NCI-H774 (cell line): ENCODE measurements at regions not wholly inside any gene's neighbourhood (a gene's known extent, or its start where the extent isn't known, plus 50 kb on each side); places are given as distances from the start of the nearest gene placed in this dataset.

Experiments
- DNase-seq: peaks from one replicate; lab custom pipeline; 2025; lab: John Stamatoyannopoulos, UW

DNA sequence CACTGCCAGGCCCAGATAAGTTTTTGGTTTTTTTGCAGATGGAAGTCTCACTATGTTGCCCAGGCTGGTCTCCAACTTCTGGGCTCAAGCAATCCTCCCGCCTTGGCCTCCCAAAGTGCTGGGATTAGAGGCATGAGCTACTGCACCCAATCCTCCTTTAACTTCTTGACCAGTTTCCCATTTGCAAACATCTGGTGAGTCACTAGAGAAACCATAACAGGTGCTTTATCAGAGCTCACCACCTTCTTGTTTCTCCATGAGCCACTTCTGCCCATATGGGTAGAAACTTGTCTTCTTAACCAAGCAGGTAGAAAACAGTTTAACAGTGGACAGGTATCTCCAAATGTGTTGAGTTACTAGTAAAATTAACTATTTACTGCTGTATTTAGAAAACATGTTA is 128.4 kb upstream of the AP1S2 start:
- DNase-seq, result no peak

DNA sequence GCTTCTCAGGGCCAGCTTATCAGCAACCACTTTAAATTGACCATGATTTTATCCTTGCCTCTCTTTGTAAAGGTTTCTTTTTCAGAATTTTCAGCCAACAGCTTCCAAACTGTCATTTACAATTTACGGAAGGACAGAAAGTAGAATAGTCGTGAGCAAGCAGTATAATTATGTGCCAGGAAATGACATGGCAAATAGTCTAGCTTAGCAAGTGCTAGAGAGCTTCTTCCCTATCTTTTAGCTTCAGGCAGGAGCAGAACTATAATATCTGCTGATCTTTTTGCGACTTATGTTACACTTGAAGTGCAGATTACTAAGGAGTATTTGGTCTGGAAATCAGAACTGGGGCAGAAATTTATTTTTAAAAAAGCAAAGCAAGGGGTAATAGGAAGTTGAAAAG is 123.0 kb upstream of the AP1S2 start:
- DNase-seq, result no peak

DNA sequence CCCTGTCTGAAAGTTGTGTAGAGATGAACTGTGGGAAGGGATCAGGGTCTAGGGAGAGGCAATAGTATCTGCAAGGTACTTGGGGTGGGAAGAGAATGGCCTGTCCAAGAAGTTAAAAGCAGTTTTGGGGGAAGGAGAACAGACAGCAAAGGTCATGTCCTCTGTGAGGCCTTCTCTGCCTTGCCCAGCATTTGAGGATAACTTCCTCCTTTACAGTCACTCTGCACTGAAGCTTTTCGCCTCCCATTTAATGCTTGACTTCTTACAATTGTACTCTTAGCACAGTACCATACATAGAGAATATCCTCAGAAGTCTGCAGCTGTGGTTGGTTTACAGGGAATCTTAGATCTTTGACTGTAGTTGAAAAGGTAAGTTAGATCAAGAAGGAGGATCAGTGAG is 121.8 kb upstream of the AP1S2 start:
- no peak for DNase-seq

DNA sequence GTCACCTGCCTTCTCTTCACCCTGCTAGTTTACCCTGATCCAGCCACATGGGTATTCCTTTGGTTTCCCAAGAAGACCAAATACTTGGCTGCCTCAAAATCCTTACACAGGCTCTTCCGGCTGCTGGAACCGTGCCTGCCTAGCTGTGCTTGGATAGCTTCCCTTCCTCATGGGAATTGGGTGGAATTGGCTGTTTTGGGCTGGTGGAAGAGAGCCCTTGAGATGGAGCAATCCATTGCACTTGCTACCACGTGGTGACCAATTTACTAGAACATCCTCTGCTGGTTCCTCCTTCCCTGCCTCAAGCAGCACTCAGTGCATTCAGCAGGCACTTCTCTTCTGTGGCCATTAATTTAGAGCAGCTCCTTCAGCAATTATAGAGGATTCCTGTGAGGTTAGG is 119.3 kb upstream of the AP1S2 start:
- no peak for DNase-seq

DNA sequence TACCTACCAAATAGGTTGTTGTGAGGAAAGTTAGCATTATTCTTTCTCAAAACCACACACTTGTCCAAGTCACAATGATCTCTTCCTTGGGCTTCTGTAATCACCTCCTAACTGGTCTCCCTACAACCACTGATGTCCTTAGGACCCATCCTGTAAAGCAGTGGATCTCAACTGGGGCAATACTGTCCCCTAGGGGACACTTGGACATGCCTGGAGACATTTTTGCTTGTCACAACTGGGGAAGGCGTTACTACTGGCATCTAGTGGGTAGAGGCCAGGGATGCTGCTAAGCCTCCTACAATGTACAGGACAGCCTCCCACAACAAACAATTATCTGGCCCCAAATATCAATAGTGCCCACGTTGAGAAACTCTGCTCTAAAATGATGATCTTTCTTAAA is 118.7 kb upstream of the AP1S2 start:
- DNase-seq, result no peak

DNA sequence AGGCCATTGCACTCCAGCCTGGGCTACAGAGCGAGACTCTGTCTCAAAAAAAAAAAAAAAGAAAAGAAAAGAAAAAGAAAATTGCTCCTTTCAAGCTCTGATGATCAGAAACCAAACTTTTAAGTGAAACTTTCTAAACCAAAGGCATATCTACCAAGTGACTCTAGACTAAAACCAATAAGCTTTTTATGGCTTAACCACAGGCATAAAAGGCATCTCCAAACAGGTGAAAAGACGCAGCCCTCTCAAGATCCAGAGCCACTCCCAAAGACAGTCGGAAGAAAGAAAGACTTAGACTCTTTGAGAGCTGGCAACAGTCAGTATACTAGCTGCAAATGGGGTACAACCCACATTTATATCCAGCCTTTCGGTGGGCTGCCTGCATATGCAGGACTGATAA is 117.1 kb upstream of the AP1S2 start:
- DNase-seq, result no peak

DNA sequence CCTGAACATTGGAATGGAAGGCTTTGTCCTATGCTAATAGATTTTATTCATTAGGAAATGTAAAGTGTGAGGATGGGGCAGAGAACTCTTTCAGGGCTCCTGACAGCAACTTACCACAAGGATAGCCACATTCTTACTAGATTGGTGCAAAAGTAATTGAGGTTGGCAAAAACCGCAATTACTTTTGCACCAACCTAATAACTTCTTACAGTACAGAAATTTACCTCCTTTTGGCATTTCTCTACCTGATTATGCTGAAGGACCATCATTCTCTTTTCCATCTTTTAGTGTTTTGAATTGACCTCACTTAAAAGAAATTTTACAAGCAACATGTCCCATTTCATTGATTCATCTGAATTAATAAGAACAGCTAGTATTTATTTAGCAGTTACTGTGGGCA is 109.2 kb upstream of the AP1S2 start:
- no peak for DNase-seq

DNA sequence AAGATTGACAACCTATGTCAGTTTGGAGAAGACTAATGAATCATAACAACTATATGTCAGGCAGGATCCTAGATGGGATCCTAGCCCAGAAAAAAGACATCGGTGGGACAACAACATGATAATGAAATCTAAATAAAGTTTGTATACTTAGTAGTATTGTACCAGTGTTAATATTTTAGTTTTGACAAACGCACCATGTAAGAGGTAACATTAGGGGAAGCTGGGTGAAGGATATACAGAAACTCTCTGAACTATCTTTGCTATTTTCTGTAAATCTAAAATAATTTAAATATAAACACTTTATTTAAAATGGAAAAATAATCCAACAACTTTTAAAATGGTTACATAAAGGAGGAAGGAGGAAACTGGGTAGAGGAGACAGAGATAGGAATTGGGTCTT is 105.6 kb upstream of the AP1S2 start:
- DNase-seq, result no peak

DNA sequence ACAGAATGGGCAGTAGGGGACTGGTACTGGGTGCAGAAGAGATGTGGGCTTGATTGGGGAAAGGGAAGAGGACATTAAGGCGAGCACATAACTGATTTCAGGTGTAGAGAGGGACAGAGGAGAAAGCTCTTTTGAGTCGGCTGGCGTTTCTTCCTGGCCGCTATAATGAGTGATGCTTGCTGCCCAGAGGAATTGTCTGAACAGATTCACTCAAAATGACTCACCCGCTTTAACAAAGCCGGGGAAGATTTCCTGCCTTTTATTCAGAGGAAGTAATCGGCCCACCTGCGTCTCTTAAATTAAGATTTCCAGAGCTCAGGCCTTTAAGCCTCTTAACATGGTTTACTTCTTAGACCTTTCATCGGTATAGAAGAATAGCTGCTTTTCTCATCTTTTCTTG is 102.1 kb upstream of the AP1S2 start:
- no peak for DNase-seq

DNA sequence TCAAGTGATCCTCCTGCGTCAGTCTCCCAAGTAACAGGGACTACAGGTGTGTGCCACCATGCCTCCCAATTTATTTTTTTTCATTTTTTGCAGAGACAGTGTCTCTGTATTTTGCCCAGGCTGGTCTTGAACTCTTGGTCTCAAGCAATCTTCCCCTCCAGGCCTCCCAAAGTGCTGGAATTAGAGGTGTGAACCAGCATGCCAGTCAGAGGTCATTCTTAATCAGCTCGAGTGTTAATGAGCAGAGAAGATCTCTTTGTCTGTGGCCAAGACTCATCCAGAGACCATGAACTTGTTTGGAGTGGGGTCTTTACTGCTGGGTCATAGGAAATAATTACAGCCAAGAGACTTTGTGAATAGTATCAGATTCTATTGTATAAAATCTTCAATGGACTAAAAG is 99.2 kb upstream of the AP1S2 start:
- no peak for DNase-seq

DNA sequence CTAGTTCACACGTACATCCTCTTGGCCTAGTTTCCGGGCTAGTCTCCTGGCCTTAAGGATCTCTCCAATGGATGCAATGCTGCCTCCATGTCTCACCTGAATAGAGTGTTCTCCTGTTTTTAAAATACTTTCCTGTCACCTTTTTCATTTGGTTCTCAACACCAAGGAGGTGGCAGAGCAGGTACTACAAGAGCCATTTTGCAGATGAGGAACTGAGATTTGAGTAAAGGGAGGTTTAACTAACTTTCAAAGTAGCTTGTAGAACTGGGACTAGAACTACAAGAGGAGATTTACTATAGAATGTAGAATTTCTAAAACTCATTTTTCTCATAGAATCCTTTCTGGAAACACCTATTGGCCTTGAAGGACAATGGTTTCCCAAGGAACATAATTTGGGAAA is 97.6 kb upstream of the AP1S2 start:
- DNase-seq, result no peak

DNA sequence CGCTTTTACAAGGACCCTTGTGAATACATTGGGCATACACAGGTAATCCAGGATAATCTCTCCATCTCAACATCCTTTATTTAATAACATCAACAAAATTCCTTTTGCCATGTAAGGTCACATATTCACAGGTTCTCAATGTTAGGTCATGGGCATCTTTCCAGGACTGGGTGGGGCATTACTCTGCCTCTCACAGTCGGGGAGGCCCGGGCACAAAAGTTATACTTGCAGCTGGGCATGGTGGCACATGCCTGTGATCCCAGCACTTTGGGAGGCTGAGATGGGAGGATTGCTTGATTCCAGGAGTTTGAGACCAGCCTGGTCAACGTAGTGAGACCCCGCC is 93.7 kb upstream of the AP1S2 start:
- DNase-seq, result no peak

DNA sequence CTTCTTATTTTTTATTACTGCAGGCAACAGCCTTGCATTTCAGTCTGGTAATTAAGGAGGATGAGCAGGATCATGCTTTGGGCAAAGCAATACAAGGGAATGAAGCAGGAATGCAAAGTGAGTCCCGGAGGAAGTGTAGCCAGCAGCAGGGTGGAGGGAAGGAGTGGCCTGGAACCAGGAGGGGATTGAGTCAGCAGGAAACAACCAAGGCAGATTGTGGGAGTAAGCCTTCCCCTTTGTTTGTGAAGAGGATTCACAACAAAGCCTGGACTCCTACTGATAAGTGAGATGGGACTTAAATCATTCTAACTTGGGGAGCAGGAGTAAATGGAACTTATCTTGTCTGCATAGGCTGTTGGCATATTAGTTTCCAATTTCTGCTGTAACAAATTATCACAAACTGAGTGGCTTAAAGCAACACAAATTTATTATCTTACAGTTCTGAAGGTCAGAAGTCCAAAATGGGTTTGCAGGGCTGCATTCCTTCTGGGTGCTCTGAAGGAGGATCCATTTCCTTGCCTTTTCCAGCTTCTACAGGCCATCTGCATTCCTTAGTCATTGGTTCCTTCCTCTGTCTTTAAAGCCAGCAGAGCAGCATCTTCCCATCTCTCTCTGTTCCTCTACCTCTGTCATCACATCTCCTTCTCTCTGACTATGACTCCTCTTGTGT is 93.2 kb upstream of the AP1S2 start:
- DNase-seq, result no peak

DNA sequence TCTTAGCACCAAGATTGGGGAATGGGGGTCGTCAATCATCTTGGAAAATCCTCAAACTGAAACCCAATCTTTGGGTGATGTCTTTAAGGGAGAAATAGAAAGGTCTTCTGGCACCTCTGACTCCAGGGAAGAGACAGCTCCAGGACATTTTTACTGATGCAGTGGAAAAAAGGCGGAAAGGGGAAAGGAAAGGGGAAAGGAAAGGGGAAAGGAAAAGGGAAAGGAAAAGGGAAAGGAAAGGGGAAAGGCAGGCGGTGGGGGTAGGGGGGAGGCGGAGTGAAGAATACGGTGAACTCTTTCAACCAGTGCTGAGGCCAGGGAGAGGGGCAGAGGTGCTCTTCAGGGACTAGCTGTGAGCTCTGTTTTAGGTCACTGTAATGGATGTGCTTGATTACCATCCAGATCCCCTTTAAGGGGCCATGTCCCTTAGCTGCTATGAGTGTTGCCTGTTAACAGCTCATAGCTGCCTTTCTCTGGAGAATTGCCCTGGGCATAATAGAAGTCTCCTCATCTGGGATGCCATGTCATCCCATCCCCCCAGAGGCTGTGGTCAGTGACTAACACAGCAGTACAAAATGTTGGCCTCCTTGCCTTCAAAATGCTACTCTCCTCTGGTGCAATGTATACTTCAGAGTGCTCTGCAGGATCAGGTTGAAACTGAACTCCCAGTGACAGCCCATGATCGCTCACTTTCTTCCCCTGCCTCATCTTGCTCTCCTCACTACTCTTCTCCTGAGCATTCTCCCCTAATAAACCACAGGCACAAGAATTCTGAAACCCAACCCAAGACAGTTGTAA is 92.4 kb upstream of the AP1S2 start:
- DNase-seq, result no peak

DNA sequence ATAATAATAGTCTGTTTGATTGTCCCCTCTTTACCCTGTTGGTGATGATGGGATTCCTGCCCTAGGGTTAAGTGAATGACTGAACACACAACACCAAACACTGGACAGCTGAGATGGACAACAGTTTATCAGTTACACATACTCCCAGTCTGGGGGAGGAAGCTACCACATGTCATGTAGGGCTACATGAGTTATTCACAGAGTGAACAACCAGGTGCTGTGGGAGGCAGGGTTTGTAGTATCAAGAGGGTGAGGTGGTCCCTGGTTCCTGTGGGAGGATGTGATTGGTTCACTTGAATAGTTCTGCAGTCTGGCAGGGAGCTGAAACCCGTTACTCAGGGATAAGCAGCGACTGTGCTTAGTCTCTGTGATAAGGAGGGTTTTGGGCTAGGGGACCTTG is 88.8 kb upstream of the AP1S2 start:
- DNase-seq, result no peak

DNA sequence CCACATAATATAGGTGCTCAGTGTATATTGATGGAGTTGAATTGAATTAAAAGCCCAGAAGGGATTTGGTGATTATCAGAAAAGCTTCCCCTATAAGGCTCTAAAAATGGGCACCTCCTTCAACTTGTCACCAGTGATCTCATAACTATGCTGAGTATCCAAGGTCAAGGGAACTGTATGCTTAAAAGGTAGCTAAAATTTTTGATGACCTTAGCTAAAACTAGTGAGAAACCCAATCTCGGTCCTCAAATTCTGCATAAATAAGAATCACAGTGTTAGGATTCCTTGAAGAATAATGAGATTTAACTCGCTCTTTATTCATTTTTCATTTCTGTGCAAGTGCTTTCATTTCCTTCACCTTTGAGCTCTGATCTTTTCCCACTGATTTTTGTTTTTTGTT is 87.7 kb upstream of the AP1S2 start:
- no peak for DNase-seq

DNA sequence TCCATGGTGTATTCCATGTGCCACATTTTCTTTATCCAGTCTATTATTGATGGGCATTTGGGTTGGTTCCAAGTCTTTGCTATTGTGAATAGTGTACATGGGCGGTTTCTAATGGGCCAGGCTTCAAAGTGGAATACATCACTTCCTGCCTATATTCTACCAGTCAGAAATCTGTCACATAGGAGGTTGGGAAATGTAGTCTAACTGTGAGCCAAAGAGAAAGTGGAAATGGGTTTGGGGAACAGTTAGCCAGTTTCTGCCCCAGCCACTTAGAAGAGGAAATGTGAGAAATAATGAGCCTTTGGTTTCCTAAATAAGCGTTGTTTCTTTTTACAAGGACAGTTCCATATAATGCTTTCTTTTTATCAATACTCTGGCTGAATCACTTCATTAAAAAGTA is 85.1 kb upstream of the AP1S2 start:
- DNase-seq, result no peak

DNA sequence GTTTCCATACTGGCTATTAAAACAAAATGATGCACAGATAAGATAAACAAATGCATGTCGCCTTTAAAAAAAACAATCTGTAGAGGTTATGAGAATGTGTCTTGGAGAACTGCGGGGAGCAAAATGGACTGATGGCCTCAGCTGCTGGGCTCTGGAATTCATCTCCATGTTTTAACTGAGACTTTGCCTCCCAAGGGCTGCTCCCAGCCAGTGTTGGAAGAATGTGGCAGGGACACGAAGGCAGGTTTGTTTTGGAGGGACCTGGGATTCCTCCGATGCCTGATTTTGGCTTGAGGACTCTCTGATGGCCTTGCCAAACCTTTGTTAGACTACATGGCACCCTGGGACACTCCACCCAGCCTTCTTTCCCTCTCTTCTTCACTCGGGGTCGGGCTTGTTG is 83.5 kb upstream of the AP1S2 start:
- DNase-seq, result no peak

DNA sequence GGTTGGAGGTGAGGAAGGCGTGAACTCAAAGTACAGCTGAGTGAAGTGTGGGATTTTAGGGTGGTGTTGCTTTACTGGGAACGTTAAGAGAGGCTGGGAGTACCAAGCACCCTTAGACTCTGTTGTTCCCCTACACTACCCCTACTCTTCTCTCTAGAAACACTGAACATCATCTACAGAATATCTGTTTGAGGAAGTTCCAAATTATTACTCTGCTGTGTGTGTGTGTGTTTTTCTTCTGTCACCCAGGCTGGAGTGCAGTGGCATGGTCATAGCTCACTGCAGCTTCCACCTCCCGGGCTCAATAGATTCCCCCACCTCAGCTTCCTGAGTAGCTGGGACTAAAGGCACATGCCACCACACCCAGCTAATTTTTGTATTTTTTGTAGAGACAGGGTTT is 76.7 kb upstream of the AP1S2 start:
- DNase-seq, result no peak

DNA sequence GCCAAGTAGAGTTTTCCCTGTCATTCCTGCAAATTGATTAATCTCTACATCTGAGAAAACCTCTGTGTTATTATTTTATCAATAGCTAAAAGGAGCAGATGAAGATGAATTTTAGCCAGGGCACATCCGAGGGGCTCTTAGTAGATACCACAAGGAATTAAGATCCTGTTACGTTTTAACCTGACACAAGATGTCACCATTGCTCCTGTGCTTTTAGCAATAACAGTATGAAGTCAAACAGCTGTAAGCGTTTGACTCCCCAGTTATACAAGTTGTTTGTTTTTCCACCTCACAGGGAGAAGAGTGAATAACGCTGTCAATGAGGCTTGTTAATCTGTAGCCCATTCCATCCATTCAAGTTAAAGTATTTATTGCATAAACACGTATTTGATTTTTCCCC is 76.0 kb upstream of the AP1S2 start:
- peak; percentile 7 for DNase-seq

DNA sequence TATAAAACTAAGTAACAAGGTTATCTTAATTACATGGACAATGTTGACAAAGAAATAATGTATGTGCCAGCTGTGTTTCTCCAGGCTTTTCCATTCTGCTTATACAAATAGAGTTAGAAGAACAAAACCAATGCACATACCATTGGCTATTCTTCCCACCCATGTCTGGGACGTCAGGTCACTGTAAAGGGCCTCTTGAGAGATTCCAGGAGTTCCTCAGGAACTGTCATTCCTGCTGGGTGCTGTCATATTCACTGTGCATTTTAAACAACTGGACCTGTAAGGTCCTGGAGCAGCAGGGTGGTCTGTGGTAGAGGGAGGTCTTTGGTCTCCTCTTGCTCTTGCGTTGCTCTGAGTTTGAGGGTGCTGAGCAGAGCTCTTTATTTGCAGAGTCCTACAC is 74.6 kb upstream of the AP1S2 start:
- no peak for DNase-seq

DNA sequence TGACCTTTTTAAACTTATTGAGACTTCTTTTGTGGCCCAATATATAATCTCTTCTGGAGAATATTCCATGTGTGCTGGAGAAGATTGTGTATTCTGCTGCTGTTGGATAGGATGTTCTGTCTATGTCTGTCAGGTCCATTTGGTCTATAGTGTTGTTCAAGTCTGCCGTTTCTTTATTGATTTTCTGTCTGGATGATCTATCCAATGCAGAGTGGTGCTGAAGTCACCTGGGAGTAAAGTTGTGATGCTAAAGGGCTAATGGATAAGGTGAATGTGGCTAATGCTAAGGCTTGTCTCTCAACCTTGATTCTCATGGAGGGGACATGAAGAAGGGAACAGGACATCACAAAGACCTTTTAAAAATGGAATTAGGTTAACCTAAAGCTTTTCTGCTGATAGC is 72.0 kb upstream of the AP1S2 start:
- DNase-seq, result no peak

DNA sequence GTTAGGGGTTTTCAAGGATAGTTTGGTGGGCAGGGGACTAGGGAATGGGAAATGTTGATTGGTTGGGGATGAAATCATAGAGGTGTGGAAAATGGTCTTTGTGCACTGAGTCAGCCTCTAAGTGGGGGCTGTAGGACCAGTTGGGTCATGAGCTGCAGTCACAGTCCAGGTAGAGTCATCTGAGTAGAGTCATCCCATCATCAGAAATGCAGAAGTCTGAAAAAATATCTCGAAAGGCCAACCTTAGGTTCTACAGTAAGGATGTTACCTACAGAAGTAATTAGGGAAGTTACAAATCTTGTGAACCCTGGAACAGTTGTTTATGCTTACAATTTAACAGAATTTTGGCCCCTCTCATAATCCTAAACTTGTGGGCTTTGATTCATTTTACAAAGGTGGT is 63.4 kb upstream of the AP1S2 start:
- DNase-seq, result no peak

DNA sequence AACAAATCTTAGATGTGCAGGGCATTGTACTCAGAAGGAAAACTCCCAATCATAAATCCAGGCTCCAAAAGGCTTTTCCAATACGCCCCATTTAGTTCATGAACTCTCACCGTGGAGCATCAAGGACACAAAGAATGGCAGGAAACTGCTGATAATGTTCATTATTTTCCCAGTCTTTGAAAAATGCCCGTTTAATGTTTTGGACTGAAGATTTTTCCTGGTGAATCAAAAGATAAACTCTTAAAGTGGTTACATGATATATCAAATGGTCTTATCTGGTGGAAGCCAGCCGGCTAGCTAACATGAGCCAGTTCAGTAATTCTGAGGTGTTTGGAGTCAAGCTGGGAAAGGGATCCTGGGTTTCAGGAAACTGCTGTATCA is 62.1 kb upstream of the AP1S2 start:
- no peak for DNase-seq
